Activated T-cell treated with anti-CD3 and anti-CD28 coated beads, Interleukin-2, amount 50 U/mL, for 72 hours (primary cell): ENCODE measurements at regions not wholly inside any gene's neighbourhood (a gene's known extent, or its start where the extent isn't known, plus 50 kb on each side); places are given as distances from the start of the nearest gene placed in this dataset.

Experiments used
- ATAC-seq, 2 donors: fragments of 150-1000 bp; cut with Tn5 transposase; replicated peaks in 1 of 2; 2 replicates each; pipeline ENCODE4 v1.10.0; 2021; ENCODE audit warnings: moderate library complexity in 2 of 2, mild to moderate bottlenecking in 1 of 2
- DNase-seq, 2 donors: peaks; one replicate each; pipeline ENCODE4 v3.0.0; 2021 to 2022; ENCODE audit warnings: mixed read lengths in 1 of 2
- H3K27ac Mint-ChIP-seq: one replicate; pipeline ENCODE4 v1.8.0; 2022; ENCODE audit warnings: mild to moderate bottlenecking, moderate library complexity, mixed read lengths
- H3K27me3 Mint-ChIP-seq: one replicate; pipeline ENCODE4 v1.8.0; 2022; ENCODE audit warnings: low read depth, mixed read lengths
- H3K36me3 Mint-ChIP-seq, 2 donors: one replicate each; pipeline ENCODE4 v1.8.0; 2022; ENCODE audit warnings: mixed read lengths in 2 of 2, mild to moderate bottlenecking in 1 of 2; ENCODE audit not compliant: insufficient read depth in 2 of 2
- H3K4me1 Mint-ChIP-seq: one replicate; pipeline ENCODE4 v1.8.0; 2022; ENCODE audit warnings: low read depth, mixed read lengths
- H3K4me3 Mint-ChIP-seq, 2 donors: one replicate each; pipeline ENCODE4 v1.8.0; 2022; ENCODE audit warnings: mild to moderate bottlenecking in 2 of 2, mixed read lengths in 2 of 2, moderate library complexity in 2 of 2
- H3K9me3 Mint-ChIP-seq, 2 donors: one replicate each; pipeline ENCODE4 v1.8.0; 2022; ENCODE audit warnings: mixed read lengths in 2 of 2

DNA sequence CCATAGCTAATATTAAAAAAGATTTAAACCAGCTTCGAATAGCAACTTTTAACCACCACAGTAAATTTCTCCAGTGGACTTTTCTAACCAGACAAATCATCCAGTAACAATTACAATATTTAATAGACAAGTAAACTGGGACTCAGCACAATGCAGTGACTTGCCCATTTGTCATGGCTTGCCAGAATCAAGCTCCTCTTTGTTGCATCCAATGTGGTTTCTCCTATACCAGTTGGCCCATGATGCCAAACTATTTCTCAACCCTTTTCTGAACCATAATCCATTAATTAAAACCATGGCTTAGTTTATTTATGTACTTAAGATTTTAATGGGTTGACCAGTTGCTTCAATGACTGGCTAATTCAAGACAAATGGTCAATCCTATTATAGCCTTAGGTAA is 64.4 kb downstream of the DIO2 start:
- Mint-ChIP-seq H3K36me3 (no peaks in the 10 kb centered on the region), H3K9me3 (peaks cover 5 to 10% of the 10 kb centered on the region in 2 donors), H3K4me1 (no peaks in the 10 kb centered on the region), H3K27ac (no peak overlapping the region), H3K27me3 (no peaks in the 10 kb centered on the region), H3K4me3 (no peak overlapping the region)
- ATAC-seq (no peak), DNase-seq (no peak)

DNA sequence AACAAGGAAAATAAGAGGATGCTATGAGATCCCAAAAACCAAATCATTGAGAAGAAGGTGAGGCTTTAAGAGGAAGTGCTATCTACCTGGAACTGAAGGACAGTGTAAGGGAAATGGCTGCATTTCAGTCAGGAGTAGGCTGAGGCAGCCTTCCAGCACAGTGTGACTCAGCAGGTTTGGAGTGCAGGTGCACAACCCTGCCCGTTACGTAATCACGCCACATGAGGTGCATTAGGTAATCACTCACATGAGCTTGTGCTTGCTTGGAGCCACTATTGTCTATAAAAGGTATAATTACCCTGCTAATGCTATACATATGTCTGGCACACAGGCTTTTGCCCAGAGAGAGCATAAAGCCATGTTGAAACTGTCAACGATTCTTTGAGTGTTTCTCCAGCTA is 74.9 kb downstream of the DIO2 start:
- ATAC-seq = no peak
- Mint-ChIP-seq H3K9me3 (peaks cover 14 to 15% of the 10 kb centered on the region in 2 donors), H3K27ac (no peak overlapping the region), H3K36me3 (peaks cover 1 to 3% of the 10 kb centered on the region in 2 donors), H3K4me3 (no peak overlapping the region), H3K27me3 (no peaks in the 10 kb centered on the region), H3K4me1 (no peaks in the 10 kb centered on the region)
- DNase-seq = no peak

DNA sequence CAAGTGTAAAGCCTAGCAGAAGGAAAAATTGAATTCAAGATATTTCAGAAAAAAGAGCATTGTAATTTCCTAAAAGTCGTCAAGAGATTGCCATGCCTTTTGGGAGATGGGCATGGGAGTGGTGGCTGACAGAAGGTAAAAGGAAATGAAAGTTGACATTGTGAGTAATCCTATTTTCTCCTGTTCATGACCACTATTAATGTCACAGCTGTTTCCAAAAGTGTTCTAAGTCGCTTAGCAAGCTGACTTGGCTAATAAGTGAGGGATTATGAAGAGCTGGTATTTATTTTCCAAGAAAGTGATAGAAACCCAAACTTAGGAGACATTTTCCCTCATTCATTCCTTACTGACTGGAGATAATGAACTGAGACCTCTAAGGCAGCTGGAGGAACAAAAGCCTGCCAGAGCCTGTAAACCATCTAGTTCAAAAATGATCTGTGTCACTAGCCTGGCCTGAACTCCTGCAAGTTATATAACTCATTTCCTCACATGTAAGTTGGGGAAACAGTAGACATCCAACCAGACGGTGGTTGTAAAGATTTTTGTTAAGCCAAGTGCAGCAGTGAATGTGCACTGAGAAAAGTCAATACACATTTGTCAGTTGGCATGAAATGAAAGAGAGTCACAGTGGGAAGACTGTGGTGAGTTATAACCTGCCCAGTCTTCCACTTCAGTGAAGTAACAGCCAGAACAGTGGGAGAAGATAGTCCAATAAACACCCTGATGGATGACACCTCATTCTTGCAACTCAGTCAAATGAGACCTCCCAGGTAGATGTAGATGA is 75.8 kb downstream of the DIO2 start:
- peaks cover 12 to 14% of the 10 kb centered on the region in 2 donors for H3K9me3 Mint-ChIP-seq
- H3K27ac Mint-ChIP-seq = no peak overlapping the region
- no peak for ATAC-seq
- no peak for DNase-seq
- no peaks in the 10 kb centered on the region for H3K27me3 Mint-ChIP-seq
- no peaks in the 10 kb centered on the region for H3K4me1 Mint-ChIP-seq
- H3K36me3 Mint-ChIP-seq = peaks cover 0 to 3% of the 10 kb centered on the region in 2 donors
- no peak overlapping the region for H3K4me3 Mint-ChIP-seq

DNA sequence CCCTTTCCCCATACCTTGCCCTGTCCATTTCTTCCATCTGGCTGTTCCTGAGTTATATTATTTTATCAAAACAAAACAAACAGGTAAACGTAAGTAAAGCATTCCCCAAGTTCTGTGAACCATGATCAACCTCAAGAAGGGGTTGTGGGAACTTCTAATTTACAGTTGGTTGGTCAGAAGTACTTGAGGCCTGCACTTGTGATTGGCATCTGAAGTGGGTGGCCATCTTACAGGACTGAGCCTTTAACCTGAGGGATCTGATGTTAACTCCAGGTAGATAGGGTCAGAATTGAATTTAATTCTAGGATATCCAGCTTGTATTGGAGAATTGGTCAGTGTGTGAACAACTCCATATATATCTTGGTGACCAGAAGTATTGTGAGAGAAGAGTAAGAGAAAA is 77.0 kb downstream of the DIO2 start:
- Mint-ChIP-seq H3K4me3 (no peak overlapping the region), H3K27ac (no peak overlapping the region), H3K27me3 (no peaks in the 10 kb centered on the region), H3K36me3 (peaks cover 0 to 3% of the 10 kb centered on the region in 2 donors), H3K4me1 (no peaks in the 10 kb centered on the region), H3K9me3 (peaks cover 11% of the 10 kb centered on the region in 2 donors)
- DNase-seq = no peak
- ATAC-seq = no peak

DNA sequence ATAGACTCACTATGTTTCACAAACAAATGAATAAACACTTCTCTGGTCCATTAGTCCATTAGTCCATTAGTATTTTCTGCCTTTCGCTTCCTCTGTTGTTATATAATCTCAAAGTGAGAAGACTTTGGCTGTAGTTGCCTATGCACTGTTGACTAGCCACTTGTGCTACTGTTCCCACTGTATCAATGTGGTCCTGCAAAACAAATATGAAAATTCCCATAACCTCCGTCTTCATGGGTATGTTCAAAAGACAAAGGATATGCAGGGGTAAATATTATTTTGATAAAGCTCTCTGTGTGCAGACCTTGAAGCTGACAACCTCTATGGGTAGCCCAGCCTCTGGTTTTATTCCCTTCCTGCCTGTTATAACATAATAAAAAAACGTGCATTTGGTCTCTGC is 77.8 kb downstream of the DIO2 start:
- ATAC-seq = no peak
- Mint-ChIP-seq H3K27ac (no peak overlapping the region), H3K9me3 (peaks cover 11 to 13% of the 10 kb centered on the region in 2 donors)

DNA sequence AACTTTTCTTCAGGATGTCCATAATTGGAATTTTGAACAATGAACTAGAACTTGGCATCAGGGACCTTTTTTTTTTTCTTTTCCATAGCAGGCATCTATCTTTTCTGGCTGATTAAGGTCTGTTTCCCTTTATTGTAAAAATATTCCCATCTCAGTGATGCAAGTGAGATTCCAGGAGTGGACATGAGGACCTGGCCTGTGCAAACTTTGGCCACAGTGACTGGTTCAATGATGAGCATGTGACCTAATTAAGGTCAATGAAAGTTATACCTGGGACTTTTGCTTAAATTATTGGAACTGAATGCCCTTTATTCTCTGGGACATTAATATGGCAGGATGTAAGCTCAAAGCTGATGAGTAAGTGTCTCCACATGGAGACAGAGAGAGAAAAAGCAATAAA is 83.8 kb downstream of the DIO2 start:
- H3K36me3 Mint-ChIP-seq = no peaks in the 10 kb centered on the region
- ATAC-seq = no peak
- DNase-seq = no peak
- H3K9me3 Mint-ChIP-seq = peaks cover 8% of the 10 kb centered on the region in 2 donors
- no peaks in the 10 kb centered on the region for H3K4me1 Mint-ChIP-seq
- H3K27ac Mint-ChIP-seq = no peak overlapping the region
- no peak overlapping the region for H3K4me3 Mint-ChIP-seq
- no peaks in the 10 kb centered on the region for H3K27me3 Mint-ChIP-seq

More for the DNA sequence above, 77.8 kb downstream of the DIO2 start:
- Mint-ChIP-seq H3K27me3 (no peaks in the 10 kb centered on the region), H3K4me3 (no peak overlapping the region), H3K4me1 (no peaks in the 10 kb centered on the region), H3K36me3 (peaks cover 0 to 3% of the 10 kb centered on the region in 2 donors)
- no peak for DNase-seq

DNA sequence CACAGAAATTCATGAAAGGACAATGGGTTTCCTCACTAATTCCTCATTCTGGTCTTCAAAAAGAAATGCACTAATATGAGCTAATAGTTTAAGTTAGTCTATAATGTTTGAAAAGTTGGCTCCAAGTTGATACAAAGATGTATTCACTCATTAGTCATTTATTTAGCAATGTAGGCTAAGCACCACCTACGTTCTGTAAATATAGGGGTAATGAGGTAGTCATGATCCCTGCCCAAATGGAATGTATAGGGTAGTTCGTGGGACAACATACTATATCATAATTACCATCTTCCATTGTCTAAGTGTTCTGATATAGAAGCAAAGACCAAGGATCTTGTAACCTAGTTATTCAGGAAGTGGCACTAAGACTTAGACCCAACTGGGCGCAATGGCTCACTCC is 86.5 kb downstream of the DIO2 start:
- H3K27ac Mint-ChIP-seq = no peak overlapping the region
- DNase-seq (no peak), ATAC-seq (no peak)
- no peaks in the 10 kb centered on the region for H3K36me3 Mint-ChIP-seq
- peaks cover 3 to 11% of the 10 kb centered on the region in 2 donors for H3K9me3 Mint-ChIP-seq
- no peak overlapping the region for H3K4me3 Mint-ChIP-seq
- no peaks in the 10 kb centered on the region for H3K27me3 Mint-ChIP-seq
- H3K4me1 Mint-ChIP-seq = no peaks in the 10 kb centered on the region

DNA sequence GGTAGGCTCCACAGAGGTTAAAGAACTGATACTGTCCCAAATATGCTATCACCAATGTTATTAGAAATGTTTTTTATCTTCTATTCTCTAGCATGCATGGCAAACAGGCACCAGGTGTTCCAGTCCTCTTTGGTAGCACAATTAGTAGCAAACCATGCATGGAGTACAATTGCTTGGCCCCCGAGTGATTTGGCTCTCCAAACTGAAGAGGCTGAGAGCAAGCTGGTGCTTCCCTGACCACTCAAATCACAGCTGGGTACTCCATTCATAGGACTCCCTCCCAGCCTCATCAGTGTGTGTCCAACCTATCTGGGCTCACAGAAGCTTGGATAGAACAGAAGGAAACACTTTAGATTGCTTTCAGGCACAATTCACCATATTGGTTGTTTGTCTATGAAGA is 93.4 kb downstream of the DIO2 start:
- Mint-ChIP-seq H3K27ac (no peak overlapping the region), H3K4me3 (no peak overlapping the region), H3K27me3 (no peaks in the 10 kb centered on the region), H3K4me1 (no peaks in the 10 kb centered on the region), H3K9me3 (peaks cover 7 to 8% of the 10 kb centered on the region in 2 donors), H3K36me3 (no peaks in the 10 kb centered on the region)
- DNase-seq (no peak), ATAC-seq (no peak)

DNA sequence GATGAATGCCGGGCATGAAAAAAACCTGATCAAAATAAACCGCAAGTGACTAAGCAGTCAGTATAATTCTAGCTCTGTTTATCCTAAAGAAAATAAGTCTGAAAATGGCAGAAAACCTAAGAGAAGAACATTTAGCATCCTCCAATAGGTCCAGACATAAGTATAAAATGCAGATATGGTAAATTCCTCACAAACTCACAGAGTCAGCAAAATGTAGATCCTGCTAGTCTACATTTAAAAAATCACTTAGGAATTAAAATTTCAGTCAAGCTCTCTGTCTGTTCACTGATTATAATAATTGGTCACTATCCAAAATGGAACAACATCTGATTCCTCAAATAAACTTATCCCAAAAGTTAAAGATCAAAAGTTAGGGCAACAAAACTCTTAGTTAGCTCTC is 95.1 kb downstream of the DIO2 start:
- Mint-ChIP-seq H3K27ac (no peak overlapping the region), H3K4me3 (no peak overlapping the region), H3K9me3 (peaks cover 2 to 6% of the 10 kb centered on the region in 2 donors), H3K27me3 (no peaks in the 10 kb centered on the region), H3K36me3 (no peaks in the 10 kb centered on the region), H3K4me1 (no peaks in the 10 kb centered on the region)
- DNase-seq (no peak), ATAC-seq (no peak)

DNA sequence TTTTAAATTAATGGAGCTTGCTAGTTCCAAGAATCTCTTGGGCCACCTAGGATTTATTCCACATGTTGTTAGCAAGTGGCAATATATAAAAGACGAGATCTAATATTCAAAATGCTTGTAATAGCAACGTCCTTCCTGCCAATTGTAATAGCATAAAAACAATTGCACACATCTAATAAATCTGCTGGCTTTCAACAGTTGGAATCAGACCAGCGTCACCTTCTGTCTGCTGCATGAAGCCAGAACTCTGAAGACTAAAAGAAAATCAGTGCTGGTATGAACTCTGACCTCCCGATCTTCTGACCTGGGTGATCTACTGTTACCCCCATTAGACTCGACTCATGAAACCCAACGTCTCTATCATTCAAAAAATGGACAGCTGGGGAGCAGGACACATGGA is 100.6 kb downstream of the DIO2 start:
- ATAC-seq (no peak), DNase-seq (no peak)
- no peaks in the 10 kb centered on the region for H3K36me3 Mint-ChIP-seq
- H3K27me3 Mint-ChIP-seq = no peaks in the 10 kb centered on the region
- H3K4me1 Mint-ChIP-seq = no peaks in the 10 kb centered on the region
- H3K9me3 Mint-ChIP-seq = peaks cover 2 to 5% of the 10 kb centered on the region in 2 donors
- no peak overlapping the region for H3K4me3 Mint-ChIP-seq
- no peak overlapping the region for H3K27ac Mint-ChIP-seq

DNA sequence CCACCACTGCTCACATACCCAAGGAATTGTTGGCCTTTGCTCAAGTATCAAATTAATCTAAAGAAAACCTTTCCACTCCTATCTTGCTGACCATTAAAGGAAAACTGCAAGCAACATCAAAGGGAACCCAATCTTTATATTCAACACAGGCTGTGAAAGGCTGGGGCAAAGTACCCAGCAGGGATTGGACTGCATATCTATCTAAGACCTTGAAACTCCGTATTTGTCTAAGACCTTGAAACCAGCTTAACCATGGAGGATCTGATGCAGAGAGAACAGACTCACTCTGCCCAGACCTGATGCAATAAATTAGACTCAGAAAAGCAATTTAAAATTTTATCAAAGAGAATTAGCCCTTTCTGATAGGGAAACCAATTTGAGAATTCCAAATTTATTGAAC is 102.2 kb downstream of the DIO2 start:
- Mint-ChIP-seq H3K27me3 (no peaks in the 10 kb centered on the region), H3K9me3 (peaks cover 0 to 3% of the 10 kb centered on the region in 2 donors), H3K27ac (no peak overlapping the region), H3K36me3 (no peaks in the 10 kb centered on the region), H3K4me1 (no peaks in the 10 kb centered on the region), H3K4me3 (no peak overlapping the region)
- DNase-seq (no peak), ATAC-seq (no peak)

DNA sequence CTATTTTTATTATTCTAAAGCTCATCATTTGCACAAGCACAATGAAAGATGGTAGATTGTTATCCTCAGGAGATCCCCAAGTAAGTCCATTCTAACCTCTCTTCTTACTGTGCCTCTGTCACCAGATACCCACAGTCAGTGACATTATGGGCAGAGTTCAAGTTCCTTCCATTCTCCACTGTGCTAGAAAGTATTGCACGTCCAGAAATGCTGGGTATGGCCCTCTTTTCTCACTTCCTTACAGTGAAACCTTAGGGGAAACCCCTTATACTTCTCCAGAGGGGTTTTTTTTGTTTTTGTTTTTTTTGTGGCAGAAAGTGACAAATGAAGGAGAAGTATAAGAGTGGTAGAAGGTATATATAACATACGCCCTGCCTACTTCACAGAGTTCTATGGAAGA is 102.9 kb downstream of the DIO2 start:
- Mint-ChIP-seq H3K9me3 (peaks cover 0 to 3% of the 10 kb centered on the region in 2 donors), H3K4me3 (no peak overlapping the region), H3K4me1 (no peaks in the 10 kb centered on the region), H3K27me3 (no peaks in the 10 kb centered on the region), H3K27ac (no peak overlapping the region), H3K36me3 (no peaks in the 10 kb centered on the region)
- ATAC-seq (no peak), DNase-seq (no peak)

DNA sequence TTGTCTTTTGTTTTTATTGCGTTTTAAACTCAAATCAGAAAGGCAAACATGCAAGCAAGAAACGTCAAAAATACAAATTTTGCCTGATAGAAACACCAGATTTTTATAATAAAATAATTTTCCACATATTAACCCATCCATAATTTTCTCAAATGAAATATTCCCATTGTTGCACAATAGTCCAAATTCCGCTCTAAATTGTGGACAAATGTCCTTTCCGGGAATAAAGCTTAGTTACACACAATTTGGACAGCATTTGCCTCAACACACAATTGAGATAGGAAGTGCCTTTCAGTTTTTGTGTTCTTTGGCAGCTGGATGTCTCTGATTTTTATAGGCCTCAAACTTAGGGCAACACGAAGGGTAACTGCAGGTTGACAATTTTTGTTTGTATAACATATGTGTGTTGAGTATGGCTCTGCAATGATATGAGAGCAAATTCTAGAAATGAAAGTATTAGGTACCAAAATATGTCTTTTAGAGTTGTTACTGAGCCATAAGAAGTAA is 105.8 kb downstream of the DIO2 start:
- no peak overlapping the region for H3K4me3 Mint-ChIP-seq
- H3K27me3 Mint-ChIP-seq = no peaks in the 10 kb centered on the region
- DNase-seq = no peak
- no peaks in the 10 kb centered on the region for H3K36me3 Mint-ChIP-seq
- ATAC-seq = no peak
- peaks cover 0 to 3% of the 10 kb centered on the region in 2 donors for H3K9me3 Mint-ChIP-seq
- no peak overlapping the region for H3K27ac Mint-ChIP-seq
- no peaks in the 10 kb centered on the region for H3K4me1 Mint-ChIP-seq

DNA sequence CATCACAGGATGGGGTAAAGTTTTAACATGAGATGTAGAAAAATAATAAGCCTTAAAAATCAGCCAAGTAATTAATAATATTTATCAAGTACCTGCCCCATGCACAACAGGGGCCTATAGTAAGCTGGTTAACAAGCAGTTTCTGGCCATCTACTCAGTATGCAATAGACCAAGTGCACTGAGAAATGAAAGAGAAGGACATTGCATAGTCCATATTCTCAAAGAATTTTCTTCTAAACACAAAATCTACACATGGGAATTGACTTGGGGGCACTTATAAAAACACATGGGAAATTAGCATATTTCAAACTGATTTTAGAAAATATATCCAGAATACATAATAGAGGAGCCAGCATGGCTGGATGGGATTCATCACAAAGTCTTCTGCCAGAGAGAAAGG is 109.5 kb downstream of the DIO2 start:
- H3K27ac Mint-ChIP-seq = no peak overlapping the region
- no peaks in the 10 kb centered on the region for H3K27me3 Mint-ChIP-seq
- H3K9me3 Mint-ChIP-seq = peaks cover under 1 to 1% of the 10 kb centered on the region in 2 donors
- H3K36me3 Mint-ChIP-seq = no peaks in the 10 kb centered on the region
- no peaks in the 10 kb centered on the region for H3K4me1 Mint-ChIP-seq
- H3K4me3 Mint-ChIP-seq = no peak overlapping the region
- ATAC-seq = no peak
- DNase-seq = no peak
